Chondrocyte (in vitro differentiated cells): ENCODE measurements at regions not wholly inside any gene's neighbourhood (a gene's known extent, or its start where the extent isn't known, plus 50 kb on each side); places are given as distances from the start of the nearest gene placed in this dataset.
A peak's percentile ranks its signal among the peaks of the same experiment; 100 is the strongest.

Experiments used
- DNase-seq: peaks from one replicate; pipeline ENCODE4 v3.0.0; 2021; ENCODE audit warnings: mixed read lengths, low spot score
- H3K27ac Mint-ChIP-seq: one replicate; pipeline ENCODE4 v1.8.0; 2021; ENCODE audit warnings: mild to moderate bottlenecking, moderate library complexity, mixed read lengths; ENCODE audit not compliant: unreplicated experiment
- H3K27me3 Mint-ChIP-seq: 2 replicates; pipeline ENCODE4 v1.8.0; 2021; ENCODE audit warnings: low read depth, mixed read lengths
- H3K36me3 Mint-ChIP-seq: 2 replicates; pipeline ENCODE4 v1.8.0; 2021; ENCODE audit warnings: low read depth, mixed read lengths
- H3K4me1 Mint-ChIP-seq: 2 replicates; pipeline ENCODE4 v1.8.0; 2021; ENCODE audit warnings: low read depth, mild to moderate bottlenecking, mixed read lengths
- H3K4me3 Mint-ChIP-seq: one replicate; pipeline ENCODE4 v1.8.0; 2021; ENCODE audit warnings: mild to moderate bottlenecking, moderate library complexity, mixed read lengths; ENCODE audit not compliant: unreplicated experiment
- H3K9me3 Mint-ChIP-seq: 2 replicates; pipeline ENCODE4 v1.8.0; 2021; ENCODE audit warnings: low read depth, mixed read lengths
- TF ChIP-seq, protein P1 (sequence below): fragments of 200-600 bp; sonication (generic); IDR thresholded peaks from 2 replicates; pipeline ENCODE4 v1.5.0; 2021; ENCODE audit warnings: antibody characterized with exemption, mild to moderate bottlenecking, moderate library complexity

DNA sequence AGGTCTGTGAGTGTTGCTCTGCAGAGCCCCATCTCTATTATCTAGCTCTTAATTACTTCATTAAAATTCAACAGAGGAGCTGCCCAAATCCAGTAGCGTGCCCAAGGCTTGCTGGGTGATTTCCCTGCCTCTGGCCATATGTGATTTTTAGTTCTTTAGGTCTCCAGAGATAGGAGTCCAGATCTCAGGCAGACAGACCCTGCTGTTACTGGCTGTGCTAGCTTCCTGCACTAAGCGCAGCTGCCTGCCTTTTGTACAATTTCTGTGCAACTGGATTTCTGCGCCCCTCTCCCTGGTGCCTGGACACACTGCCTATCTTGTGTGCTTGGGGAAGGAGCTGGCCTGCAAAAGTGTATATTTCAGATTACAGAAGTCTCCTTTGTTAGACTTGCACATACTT lies 136.5 kb downstream of the TDRD15 start:
- H3K4me1 Mint-ChIP-seq: peaks cover 33% of the 10 kb centered on the region
- H3K36me3 Mint-ChIP-seq: no peaks in the 10 kb centered on the region
- TF ChIP-seq, protein P1, sequence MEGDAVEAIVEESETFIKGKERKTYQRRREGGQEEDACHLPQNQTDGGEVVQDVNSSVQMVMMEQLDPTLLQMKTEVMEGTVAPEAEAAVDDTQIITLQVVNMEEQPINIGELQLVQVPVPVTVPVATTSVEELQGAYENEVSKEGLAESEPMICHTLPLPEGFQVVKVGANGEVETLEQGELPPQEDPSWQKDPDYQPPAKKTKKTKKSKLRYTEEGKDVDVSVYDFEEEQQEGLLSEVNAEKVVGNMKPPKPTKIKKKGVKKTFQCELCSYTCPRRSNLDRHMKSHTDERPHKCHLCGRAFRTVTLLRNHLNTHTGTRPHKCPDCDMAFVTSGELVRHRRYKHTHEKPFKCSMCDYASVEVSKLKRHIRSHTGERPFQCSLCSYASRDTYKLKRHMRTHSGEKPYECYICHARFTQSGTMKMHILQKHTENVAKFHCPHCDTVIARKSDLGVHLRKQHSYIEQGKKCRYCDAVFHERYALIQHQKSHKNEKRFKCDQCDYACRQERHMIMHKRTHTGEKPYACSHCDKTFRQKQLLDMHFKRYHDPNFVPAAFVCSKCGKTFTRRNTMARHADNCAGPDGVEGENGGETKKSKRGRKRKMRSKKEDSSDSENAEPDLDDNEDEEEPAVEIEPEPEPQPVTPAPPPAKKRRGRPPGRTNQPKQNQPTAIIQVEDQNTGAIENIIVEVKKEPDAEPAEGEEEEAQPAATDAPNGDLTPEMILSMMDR: no peak

DNA sequence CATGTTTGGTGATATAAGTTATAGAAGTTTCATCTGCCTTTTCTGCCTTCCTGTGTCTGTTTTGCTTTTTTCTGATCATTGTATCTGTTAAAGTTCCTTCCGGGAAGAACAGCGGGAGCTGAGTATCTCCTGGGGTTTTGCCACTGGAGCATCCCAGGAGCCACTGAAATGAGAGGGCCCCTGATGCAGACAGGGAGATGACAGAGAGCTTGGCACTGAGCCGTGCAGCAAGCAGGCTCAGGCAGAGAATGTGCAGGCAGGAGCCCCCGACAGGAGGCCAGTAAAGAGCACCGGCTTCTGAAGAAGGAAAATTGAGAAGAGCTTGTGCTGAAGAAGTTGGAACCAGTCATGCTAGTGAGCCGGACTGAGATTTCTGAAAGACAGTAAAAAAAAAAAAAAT lies 137.8 kb downstream of the TDRD15 start:
- H3K27ac Mint-ChIP-seq: peak overlapping the region; percentile 8
- no peaks in the 10 kb centered on the region for H3K36me3 Mint-ChIP-seq
- H3K4me1 Mint-ChIP-seq: peaks cover 33% of the 10 kb centered on the region
- no peak for DNase-seq
- no peak overlapping the region for H3K4me3 Mint-ChIP-seq
- TF ChIP-seq, protein P1: no peak
- peaks cover 6% of the 10 kb centered on the region for H3K27me3 Mint-ChIP-seq
- H3K9me3 Mint-ChIP-seq: no peaks in the 10 kb centered on the region

More for the DNA sequence above, 136.5 kb downstream of the TDRD15 start:
- Mint-ChIP-seq H3K27me3 (peaks cover 6% of the 10 kb centered on the region), H3K4me3 (no peak overlapping the region), H3K9me3 (no peaks in the 10 kb centered on the region), H3K27ac (no peak overlapping the region)
- no peak for DNase-seq

DNA sequence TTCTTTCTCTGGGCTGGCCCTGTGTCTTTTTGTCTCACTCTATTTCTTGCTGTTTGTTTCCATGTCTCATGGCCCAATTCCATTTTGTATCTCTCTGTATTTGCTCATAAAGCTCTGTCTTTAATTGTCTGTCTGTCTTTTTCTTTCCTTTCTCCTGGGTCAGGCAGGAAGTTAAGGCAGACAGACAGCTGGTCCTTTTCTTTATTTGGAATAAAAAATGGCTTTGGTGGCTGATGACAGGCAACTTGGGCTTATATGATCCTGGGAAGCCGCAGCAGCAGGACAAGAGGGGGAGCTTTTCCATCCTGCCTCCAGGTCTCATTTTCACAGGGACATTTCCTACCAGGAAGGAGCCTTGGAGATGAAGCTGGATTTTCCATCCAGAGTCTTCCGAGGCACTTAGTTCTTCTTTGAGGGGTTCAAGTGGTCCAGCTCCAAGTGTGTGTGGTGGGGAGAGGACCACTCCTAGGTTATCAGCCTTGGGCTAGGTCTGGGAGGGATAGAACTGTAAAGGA lies 138.7 kb downstream of the TDRD15 start:
- no peak for DNase-seq
- TF ChIP-seq, protein P1: no peak
- Mint-ChIP-seq H3K4me3 (no peak overlapping the region), H3K36me3 (no peaks in the 10 kb centered on the region), H3K9me3 (no peaks in the 10 kb centered on the region), H3K27me3 (peaks cover 6% of the 10 kb centered on the region), H3K27ac (no peak overlapping the region), H3K4me1 (peaks cover 29% of the 10 kb centered on the region)

DNA sequence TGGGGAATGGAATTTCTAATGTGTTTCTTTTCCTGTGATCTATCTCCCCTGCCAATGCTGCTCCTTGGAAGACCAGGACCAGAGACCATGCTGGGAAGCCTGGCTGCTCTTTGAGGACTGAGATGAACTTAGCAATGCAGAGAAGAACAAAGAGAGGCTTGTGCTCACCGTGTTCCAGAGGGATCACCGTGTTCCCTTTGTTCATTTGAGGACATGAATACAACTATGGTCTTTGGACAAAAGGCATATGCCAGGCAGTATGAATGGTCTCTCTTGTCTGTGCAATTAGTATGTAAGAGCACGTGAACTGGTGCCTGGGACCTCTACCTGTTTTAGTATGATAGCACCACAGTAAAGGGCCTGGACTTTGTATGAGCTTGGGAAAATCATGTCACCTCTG lies 139.9 kb downstream of the TDRD15 start:
- Mint-ChIP-seq H3K36me3 (no peaks in the 10 kb centered on the region), H3K9me3 (no peaks in the 10 kb centered on the region), H3K27me3 (peaks cover 6% of the 10 kb centered on the region), H3K4me3 (no peak overlapping the region), H3K4me1 (peaks cover 20% of the 10 kb centered on the region), H3K27ac (no peak overlapping the region)
- DNase-seq: no peak
- TF ChIP-seq, protein P1: no peak

DNA sequence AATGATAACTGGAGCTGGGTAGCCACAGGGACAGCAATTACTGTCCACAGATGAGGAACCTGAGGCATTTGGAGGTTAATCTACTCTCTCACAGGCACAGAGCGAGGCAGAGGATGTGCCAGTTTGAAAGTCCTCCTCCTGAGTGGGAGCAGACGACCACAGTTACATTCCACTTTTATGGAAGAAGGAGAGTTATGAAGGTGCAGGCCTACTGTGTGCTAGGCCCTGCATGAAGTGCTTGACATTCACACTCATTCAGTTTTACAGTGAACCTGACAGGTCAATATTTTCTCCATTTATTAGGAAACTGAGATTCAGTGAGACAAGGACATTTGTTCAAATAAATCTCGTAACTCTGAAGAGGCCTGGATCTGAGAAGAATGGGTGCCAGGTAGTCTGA lies 142.0 kb downstream of the TDRD15 start:
- Mint-ChIP-seq H3K36me3 (no peaks in the 10 kb centered on the region), H3K4me1 (peaks cover 28% of the 10 kb centered on the region), H3K9me3 (no peaks in the 10 kb centered on the region), H3K27me3 (peaks cover 6% of the 10 kb centered on the region), H3K27ac (no peak overlapping the region), H3K4me3 (no peak overlapping the region)
- TF ChIP-seq, protein P1: no peak
- DNase-seq: no peak
